Heart left ventricle (tissue), 13 donors: ENCODE measurements at regions not wholly inside any gene's neighbourhood (a gene's known extent, or its start where the extent isn't known, plus 50 kb on each side); places are given as distances from the start of the nearest gene placed in this dataset.
"Not testable (repeated sequence)": the region's sequence is repeated elsewhere in the genome, so short reads cannot be mapped to it uniquely, and the experiment has no call there.

Experiments used
- CTCF ChIP-seq, 12 donors: fragments of 200-600 bp; sonication (generic) in 4 of 12; IDR thresholded peaks; one replicate each; pipeline versions ENCODE4 v1.5.0 to v1.8.0; 2018 to 2022; ENCODE audit warnings: antibody characterized with exemption in 12 of 12, mild to moderate bottlenecking in 5 of 12
- POLR2A ChIP-seq, 2 donors: fragments of 450-650 bp; IDR thresholded peaks; one replicate each; pipeline ENCODE4 v1.6.1; 2017; ENCODE audit warnings: antibody characterized with exemption in 2 of 2, mild to moderate bottlenecking in 2 of 2, moderate library complexity in 2 of 2
- donor health status: ischemic (EF 13 %, LVEDD 7.1; RV severe dilation, severe dysfunction).
- donor health status: DM: no; HTN: yes; CAD: no.
- donor health status: DM: no; HTN: no; CAD: no.
- donor health status: ischemic (EF 25% LVEDD 6.9; RV normal size, moderate dysfunction).
- donor health status: ischemic (EF 25% LVEDD 5.7; RV mildly dilated, moderate dysfunction).
- donor health status: ischemic (EF 35%, LVEDD 5.7; RV mildly dilated, moderate dysfunction).
- donor health status: nonischemic (EF 11% LVEDD 7.7; RV severe dilation, severe dysfunction).
- donor health status: DM: yes; HTN: yes; CAD: no.
- donor health status: PGD.
- donor health status: ischemic (EF 29% LVEDD 5.4; RV normal size, mild dysfunction).
- donor health status: nonischemic (EF 23%, LVEDD 6.1; RV moderate dilation, normal function).

- not testable (repeated sequence) for TF ChIP-seq CTCF, POLR2A (IDR thresholded peaks at IDR 0.05)
These were observed 105.0 kb downstream of the DDX1 start for GRCh38 chr2:15696606-15697170.
